Activated T-cell treated with anti-CD3 and anti-CD28 coated beads for 4 hours (primary cell): ENCODE measurements at regions not wholly inside any gene's neighbourhood (a gene's known extent, or its start where the extent isn't known, plus 50 kb on each side); places are given as distances from the start of the nearest gene placed in this dataset.
"Not testable (repeated sequence)": the region's sequence is repeated elsewhere in the genome, so short reads cannot be mapped to it uniquely, and the experiment has no call there.

Experiments used
- DNase-seq: peaks from one replicate; pipeline ENCODE4 v3.0.0-alpha.2; 2020

GRCh38 chr11:135009125-135009524 lies 597.1 kb upstream of the B3GAT1 start:
- DNase-seq: no peak

GRCh38 chr11:135008412-135008811 lies 596.4 kb upstream of the B3GAT1 start:
- DNase-seq: no peak

GRCh38 chr11:135008001-135008405 lies 596.0 kb upstream of the B3GAT1 start:
- DNase-seq: no peak

GRCh38 chr11:135006800-135007199 lies 594.8 kb upstream of the B3GAT1 start:
- no peak for DNase-seq

- no peak for DNase-seq
These were observed 592.5 kb upstream of the B3GAT1 start for GRCh38 chr11:135004495-135004894.

- DNase-seq: no peak
These were observed 590.2 kb upstream of the B3GAT1 start for GRCh38 chr11:135002236-135002635.

GRCh38 chr11:135001581-135001980 lies 589.5 kb upstream of the B3GAT1 start:
- no peak for DNase-seq

GRCh38 chr11:135001065-135001464 lies 589.0 kb upstream of the B3GAT1 start:
- DNase-seq: not testable (repeated sequence)

GRCh38 chr11:134999590-134999989 lies 587.5 kb upstream of the B3GAT1 start:
- no peak for DNase-seq

GRCh38 chr11:134997652-134998320 lies 585.7 kb upstream of the B3GAT1 start:
- DNase-seq: no peak

GRCh38 chr11:134995741-134996140 lies 583.7 kb upstream of the B3GAT1 start:
- no peak for DNase-seq

GRCh38 chr11:134994431-134994830 lies 582.4 kb upstream of the B3GAT1 start:
- DNase-seq: no peak

- DNase-seq: no peak
These were observed 581.7 kb upstream of the B3GAT1 start for GRCh38 chr11:134993691-134994243.

GRCh38 chr11:134992981-134993380 lies 580.9 kb upstream of the B3GAT1 start:
- DNase-seq: no peak

- DNase-seq: no peak
These were observed 576.5 kb upstream of the B3GAT1 start for GRCh38 chr11:134988495-134988894.

GRCh38 chr11:134987822-134988221 lies 575.8 kb upstream of the B3GAT1 start:
- DNase-seq: no peak

- no peak for DNase-seq
These were observed 575.3 kb upstream of the B3GAT1 start for GRCh38 chr11:134987223-134987768.

- DNase-seq: no peak
These were observed 572.4 kb upstream of the B3GAT1 start for GRCh38 chr11:134984421-134984820.

- not testable (repeated sequence) for DNase-seq
These were observed 570.4 kb upstream of the B3GAT1 start for GRCh38 chr11:134982432-134982831.

- no peak for DNase-seq
These were observed 569.8 kb upstream of the B3GAT1 start for GRCh38 chr11:134981835-134982234.

- DNase-seq: no peak
These were observed 569.0 kb upstream of the B3GAT1 start for GRCh38 chr11:134980819-134981710.

GRCh38 chr11:134979089-134979457 lies 567.0 kb upstream of the B3GAT1 start:
- DNase-seq: not testable (repeated sequence)

- DNase-seq: no peak
These were observed 566.5 kb upstream of the B3GAT1 start for GRCh38 chr11:134978388-134979088.
